ENCODE measurements at regions not wholly inside any gene's neighbourhood (a gene's known extent, or its start where the extent isn't known, plus 50 kb on each side); places are given as distances from the start of the nearest gene placed in this dataset.

- TF ChIP-seq ZFX (IDR thresholded peaks at IDR 0.05), result no peak
- TF ChIP-seq, protein P1, sequence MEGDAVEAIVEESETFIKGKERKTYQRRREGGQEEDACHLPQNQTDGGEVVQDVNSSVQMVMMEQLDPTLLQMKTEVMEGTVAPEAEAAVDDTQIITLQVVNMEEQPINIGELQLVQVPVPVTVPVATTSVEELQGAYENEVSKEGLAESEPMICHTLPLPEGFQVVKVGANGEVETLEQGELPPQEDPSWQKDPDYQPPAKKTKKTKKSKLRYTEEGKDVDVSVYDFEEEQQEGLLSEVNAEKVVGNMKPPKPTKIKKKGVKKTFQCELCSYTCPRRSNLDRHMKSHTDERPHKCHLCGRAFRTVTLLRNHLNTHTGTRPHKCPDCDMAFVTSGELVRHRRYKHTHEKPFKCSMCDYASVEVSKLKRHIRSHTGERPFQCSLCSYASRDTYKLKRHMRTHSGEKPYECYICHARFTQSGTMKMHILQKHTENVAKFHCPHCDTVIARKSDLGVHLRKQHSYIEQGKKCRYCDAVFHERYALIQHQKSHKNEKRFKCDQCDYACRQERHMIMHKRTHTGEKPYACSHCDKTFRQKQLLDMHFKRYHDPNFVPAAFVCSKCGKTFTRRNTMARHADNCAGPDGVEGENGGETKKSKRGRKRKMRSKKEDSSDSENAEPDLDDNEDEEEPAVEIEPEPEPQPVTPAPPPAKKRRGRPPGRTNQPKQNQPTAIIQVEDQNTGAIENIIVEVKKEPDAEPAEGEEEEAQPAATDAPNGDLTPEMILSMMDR (conservative IDR thresholded peaks at IDR 0.05), result no peak
- H3K27ac ChIP-seq, result no peak overlapping the region
Measured at GRCh38 chr14:39576736-39577135, 144.5 kb upstream of the FBXO33 start.

DNA sequence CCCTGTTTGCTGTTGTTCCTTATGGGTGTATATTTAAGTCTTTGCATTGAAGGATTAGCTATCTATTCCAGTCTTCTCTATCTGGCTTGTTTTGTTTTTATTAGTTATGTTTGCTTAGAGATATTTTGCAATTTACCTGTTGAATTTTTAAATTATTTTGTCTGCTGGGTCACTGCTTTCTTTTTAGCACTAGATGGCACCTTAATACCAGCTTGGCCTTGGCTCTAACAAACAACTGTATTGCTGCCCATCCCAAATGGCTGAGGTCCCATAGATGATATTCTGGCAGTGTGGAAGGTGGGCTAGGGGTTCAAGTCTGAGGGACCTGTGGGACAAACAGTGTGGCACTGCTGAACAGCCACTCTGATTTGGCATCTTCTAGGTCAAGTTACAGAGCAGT is 144.0 kb upstream of the FBXO33 start:
- no peak for TF ChIP-seq ZFX (IDR thresholded peaks at IDR 0.05)
- TF ChIP-seq, protein P1 (conservative IDR thresholded peaks at IDR 0.05), result peak; percentile 29
- no peak overlapping the region for H3K27ac ChIP-seq

DNA sequence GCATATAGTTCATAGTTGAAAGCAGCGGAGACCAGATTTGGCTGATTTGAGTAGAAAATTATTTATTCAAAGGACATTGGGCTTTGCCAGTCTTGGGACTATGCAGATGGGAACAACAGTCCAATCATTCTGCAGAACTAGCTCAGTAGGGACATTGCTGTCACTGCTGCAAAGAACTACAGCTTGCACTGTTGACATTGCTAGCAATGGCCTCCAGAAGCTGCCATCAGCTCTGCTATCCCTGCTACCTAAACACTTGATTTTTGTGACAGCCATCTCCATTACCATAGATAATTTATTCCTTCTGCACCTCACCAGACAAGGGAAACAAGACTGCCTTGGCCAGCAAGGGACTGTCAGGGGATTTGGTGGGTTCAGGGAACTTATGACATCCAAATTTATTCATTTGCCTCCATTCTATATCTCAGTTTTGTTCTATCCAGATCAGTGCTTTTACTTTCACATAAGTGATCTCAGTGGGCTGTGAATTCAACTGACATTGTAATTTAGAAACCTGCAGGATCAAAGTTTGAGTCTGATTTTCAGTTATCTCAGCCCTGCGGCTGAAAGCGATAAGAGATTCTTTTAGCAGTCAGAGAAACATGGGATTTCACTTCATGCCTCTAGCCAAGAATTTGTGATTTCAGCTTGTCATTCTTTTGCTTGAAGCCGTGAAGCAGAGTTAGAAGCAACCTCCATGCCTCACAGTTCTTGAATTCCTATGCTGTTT is 136.7 kb upstream of the FBXO33 start:
- H3K27ac ChIP-seq, result no peak overlapping the region
- TF ChIP-seq, protein P1 (conservative IDR thresholded peaks at IDR 0.05), result no peak
- TF ChIP-seq ZFX (IDR thresholded peaks at IDR 0.05), result no peak

DNA sequence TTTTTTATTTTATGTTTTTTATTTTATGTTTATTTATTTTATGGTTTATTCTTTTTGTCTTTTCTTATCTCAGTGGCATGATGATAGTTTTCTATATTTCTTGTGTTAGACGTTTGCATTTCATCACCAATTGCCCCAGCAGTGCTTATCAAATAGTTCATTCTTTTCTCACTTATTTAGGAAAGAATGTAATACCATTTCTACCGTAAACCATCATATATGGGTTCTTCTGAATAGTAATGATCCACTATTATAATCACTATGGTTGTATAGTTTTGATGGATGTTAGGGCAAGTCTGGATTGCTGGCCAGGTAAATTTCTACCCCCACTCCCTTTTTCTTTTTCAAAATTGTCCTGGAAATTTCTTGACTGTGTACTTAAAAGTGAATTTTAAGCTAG is 134.6 kb upstream of the FBXO33 start:
- TF ChIP-seq, protein P1 (conservative IDR thresholded peaks at IDR 0.05), result no peak
- no peak for TF ChIP-seq ZFX (IDR thresholded peaks at IDR 0.05)

GRCh38 chr14:39563361-39563760 is 131.1 kb upstream of the FBXO33 start:
- no peak for TF ChIP-seq ZFX (IDR thresholded peaks at IDR 0.05)
- H3K27ac ChIP-seq, result no peak overlapping the region

More for the DNA sequence above, 134.6 kb upstream of the FBXO33 start:
- no peak overlapping the region for H3K27ac ChIP-seq

DNA sequence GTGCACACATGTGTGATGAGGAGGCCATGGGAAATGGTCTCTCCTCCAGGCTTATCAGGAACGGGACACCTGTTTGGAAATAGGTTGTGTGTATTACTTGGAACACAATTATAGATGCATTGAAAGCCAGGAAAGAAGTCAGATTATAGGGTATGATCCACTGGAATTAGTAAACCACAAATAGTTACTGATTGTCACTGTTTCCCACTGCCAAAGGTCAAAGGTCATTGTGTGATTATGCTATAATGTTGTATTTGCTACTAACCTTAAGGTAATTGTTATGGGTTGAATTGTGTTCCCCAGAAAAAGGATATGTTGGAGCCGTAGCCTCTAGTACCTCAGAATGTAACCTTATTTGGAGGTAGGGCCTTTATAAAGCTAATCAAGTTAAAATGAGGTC is 129.9 kb upstream of the FBXO33 start:
- TF ChIP-seq, protein P1 (conservative IDR thresholded peaks at IDR 0.05), result no peak
- TF ChIP-seq ZFX (IDR thresholded peaks at IDR 0.05), result no peak
- no peak overlapping the region for H3K27ac ChIP-seq

GRCh38 chr14:39558525-39558924 is 126.3 kb upstream of the FBXO33 start:
- TF ChIP-seq, protein P1 (conservative IDR thresholded peaks at IDR 0.05), result no peak
- no peak for TF ChIP-seq ZFX (IDR thresholded peaks at IDR 0.05)
- no peak overlapping the region for H3K27ac ChIP-seq

DNA sequence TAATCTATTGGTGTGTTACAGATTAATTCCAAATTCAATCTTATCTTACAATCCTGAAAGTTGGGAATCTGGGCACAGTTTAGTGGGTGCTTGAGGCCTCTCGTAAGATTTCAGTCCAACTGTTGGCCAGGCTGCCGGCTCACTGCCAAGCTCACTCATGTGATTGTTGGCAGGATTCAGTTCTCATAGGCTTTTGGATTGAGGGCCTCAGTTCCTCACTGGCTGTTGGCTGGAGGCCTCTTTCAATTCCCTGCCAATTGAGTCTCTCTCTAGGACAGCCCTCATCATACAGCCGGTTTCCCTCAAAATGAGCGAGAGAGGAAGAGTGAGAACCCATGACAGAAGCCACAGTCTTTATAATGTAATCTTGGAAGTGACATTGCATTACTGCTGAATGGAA is 123.5 kb upstream of the FBXO33 start:
- no peak overlapping the region for H3K27ac ChIP-seq
- TF ChIP-seq, protein P1 (conservative IDR thresholded peaks at IDR 0.05), result no peak
- TF ChIP-seq ZFX (IDR thresholded peaks at IDR 0.05), result no peak

Data from C4-2B (cell line).